Hepatocyte (in vitro differentiated cells): ENCODE measurements at regions not wholly inside any gene's neighbourhood (a gene's known extent, or its start where the extent isn't known, plus 50 kb on each side); places are given as distances from the start of the nearest gene placed in this dataset.

ENCODE experiments used
- EZH2phosphoT487 ChIP-seq: fragments of 200-600 bp; sonication (generic); IDR thresholded peaks from one replicate; pipeline ENCODE4 v1.6.1; 2018; ENCODE audit warnings: antibody characterized with exemption, mild to moderate bottlenecking, low read depth, moderate library complexity; ENCODE audit not compliant: unreplicated experiment, severe bottlenecking
- TF ChIP-seq, protein P1 (sequence below): fragments of 200-600 bp; sonication (generic); IDR thresholded peaks from 2 replicates; pipeline ENCODE4 v1.5.1; 2016; ENCODE audit warnings: antibody characterized with exemption, mild to moderate bottlenecking; ENCODE audit not compliant: poor library complexity

DNA sequence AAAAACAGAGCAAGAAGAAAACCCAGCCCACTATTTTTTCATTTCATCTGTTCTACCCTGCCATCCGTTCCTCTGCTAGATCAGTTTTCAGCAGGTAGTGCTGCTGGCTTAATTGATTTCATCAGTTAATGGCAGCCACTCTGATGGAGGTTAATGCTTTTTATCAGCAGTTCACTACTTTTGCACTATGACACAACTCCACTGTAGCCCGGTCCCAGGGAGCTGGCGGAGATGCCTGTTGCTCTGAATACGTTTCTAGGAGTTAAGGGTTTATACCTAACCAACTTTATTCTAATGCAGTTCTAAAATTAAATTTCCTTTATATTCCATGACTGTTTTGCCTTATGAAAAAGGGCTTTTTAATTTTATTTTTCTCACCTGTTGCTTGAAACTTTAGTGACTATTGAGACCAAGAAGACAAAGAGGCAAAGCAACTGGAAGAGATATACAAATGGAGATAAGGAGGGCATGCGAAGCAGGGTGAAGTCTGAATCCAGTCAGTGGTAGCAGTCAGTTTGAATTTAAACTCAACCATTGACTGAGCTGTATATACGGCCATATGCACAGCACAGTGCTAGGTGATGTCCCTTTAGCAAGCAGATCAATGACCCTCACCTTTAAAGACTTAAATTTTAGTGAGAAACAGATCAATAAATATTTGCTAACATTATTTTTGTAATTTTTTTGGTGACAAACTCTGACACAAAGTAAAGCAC lies 477.9 kb downstream of the LMO4 start:
- TF ChIP-seq, protein P1, sequence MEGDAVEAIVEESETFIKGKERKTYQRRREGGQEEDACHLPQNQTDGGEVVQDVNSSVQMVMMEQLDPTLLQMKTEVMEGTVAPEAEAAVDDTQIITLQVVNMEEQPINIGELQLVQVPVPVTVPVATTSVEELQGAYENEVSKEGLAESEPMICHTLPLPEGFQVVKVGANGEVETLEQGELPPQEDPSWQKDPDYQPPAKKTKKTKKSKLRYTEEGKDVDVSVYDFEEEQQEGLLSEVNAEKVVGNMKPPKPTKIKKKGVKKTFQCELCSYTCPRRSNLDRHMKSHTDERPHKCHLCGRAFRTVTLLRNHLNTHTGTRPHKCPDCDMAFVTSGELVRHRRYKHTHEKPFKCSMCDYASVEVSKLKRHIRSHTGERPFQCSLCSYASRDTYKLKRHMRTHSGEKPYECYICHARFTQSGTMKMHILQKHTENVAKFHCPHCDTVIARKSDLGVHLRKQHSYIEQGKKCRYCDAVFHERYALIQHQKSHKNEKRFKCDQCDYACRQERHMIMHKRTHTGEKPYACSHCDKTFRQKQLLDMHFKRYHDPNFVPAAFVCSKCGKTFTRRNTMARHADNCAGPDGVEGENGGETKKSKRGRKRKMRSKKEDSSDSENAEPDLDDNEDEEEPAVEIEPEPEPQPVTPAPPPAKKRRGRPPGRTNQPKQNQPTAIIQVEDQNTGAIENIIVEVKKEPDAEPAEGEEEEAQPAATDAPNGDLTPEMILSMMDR: no peak
- no peak for TF ChIP-seq EZH2phosphoT487
